Cardiac fibroblast (primary cell): ENCODE measurements at regions not wholly inside any gene's neighbourhood (a gene's known extent, or its start where the extent isn't known, plus 50 kb on each side); places are given as distances from the start of the nearest gene placed in this dataset.
"Not testable (repeated sequence)": the region's sequence is repeated elsewhere in the genome, so short reads cannot be mapped to it uniquely, and the experiment has no call there.

Experiments
- DNase-seq, 2 donors: peaks; one replicate each; pipeline versions ENCODE4 v3.0.0 to v3.0.0-alpha.2; 2010; ENCODE audit warnings: low read depth in 2 of 2
- H3K4me3 ChIP-seq, 2 donors: replicated peaks in 1 of 2; 1 replicate in 1 of 2; 2 replicates in 1 of 2; pipeline ENCODE4 v1.5.1; 2011; ENCODE audit warnings: low read depth in 2 of 2, low read length in 2 of 2, mild to moderate bottlenecking in 2 of 2, moderate library complexity in 1 of 2
- TF ChIP-seq, protein P1 (sequence below): IDR thresholded peaks from one replicate; pipeline ENCODE4 v1.5.1; 2011; ENCODE audit warnings: low read depth, mild to moderate bottlenecking, low read length, inconsistent platforms

DNA sequence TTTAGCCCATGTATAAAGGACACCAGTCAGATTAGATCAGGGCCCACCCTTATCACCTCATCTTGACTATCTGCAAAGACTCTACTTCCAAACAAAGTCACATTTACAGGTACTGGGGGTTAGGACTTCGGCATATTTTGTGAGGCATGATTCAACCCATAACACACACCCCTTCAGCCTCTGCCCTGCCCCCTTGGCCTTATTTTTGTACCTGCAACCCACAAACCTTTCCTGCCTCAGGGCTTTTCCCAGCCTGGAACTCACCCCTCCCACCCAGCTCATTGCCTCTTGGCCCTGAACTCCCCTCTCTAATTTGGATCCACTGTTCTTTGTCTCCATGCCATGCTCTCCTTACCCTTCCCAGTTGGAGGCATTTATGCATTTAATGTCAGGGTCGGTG lies 1116.9 kb downstream of the TBC1D22A start:
- no peak overlapping the region for H3K4me3 ChIP-seq
- TF ChIP-seq, protein P1, sequence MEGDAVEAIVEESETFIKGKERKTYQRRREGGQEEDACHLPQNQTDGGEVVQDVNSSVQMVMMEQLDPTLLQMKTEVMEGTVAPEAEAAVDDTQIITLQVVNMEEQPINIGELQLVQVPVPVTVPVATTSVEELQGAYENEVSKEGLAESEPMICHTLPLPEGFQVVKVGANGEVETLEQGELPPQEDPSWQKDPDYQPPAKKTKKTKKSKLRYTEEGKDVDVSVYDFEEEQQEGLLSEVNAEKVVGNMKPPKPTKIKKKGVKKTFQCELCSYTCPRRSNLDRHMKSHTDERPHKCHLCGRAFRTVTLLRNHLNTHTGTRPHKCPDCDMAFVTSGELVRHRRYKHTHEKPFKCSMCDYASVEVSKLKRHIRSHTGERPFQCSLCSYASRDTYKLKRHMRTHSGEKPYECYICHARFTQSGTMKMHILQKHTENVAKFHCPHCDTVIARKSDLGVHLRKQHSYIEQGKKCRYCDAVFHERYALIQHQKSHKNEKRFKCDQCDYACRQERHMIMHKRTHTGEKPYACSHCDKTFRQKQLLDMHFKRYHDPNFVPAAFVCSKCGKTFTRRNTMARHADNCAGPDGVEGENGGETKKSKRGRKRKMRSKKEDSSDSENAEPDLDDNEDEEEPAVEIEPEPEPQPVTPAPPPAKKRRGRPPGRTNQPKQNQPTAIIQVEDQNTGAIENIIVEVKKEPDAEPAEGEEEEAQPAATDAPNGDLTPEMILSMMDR = no peak
- DNase-seq = no peak

DNA sequence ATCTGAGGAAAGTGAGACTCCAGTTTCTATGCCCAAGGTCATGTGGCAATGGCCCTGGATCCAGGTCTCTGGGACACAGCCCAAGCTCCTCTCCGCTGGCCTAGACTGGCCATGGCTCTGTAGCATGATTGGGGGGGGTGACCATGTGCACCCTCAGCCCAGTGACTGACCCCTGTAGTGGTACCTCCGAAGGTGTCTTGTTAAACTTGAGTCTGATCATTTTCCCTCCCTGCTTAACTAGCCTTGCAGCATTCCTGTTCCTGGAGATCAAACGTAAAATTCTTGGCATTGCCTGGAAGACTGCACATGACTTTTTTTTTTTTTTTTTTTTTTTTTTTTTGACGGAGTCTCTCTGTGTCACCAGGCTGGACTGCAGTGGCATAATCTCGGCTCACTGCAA lies 1116.0 kb downstream of the TBC1D22A start:
- TF ChIP-seq, protein P1 = no peak
- no peak overlapping the region for H3K4me3 ChIP-seq
- no peak for DNase-seq

DNA sequence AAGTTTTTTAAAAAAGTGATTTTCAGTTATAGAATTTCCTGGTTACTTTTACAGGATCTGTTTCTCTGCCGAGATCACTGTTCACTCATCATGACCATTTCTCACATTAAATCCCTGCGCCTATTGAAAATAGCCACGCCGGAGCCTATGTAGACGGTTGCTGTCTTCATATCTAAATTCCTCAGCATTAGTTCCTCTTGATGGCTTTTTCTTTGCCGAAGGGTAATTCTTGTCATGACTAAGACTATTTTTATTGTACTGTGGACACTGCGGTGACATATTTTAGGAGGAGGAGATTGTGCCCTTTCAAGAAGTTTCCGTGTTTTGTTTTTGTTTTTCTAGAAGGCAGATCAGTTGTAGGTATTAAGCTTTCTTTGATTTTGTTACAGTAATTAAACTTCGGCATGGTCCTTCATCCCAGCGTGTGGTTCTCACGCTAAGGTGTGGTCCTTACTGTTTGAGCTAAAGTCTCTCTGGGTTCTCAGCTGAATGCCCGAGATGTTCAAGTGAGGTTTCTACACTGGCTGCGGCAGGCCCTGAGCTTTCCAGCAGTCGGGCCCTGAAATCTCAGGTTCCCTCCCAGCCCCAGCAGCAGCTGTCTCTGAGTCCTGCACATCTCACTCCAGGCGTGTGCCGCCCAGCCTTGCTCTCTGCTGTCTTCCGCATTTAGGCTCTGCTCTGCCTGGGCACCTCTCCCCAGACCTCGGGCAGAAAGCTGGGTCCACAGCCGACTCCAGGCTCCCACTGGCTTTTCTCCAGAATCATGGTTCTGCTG lies 1110.5 kb downstream of the TBC1D22A start:
- DNase-seq = no peak
- TF ChIP-seq, protein P1 = no peak
- H3K4me3 ChIP-seq = no peak overlapping the region

DNA sequence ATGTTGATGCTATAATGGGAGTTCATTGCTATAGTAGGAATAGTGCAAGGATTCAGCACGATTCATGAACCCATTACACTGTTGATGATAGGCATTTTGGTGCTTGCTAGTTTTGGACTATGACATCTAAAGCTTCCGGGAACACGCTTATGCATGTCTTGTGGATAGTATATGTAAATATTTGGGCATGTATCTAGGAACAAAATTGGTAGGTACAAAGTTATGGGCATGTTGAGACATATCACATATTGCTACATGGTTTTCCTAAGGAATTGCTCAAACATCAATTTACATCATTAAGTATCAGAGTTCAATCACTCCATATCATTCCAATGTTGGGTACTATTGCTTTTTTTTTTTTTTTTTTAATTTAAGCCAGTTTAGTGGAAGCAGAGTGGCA lies 1103.2 kb downstream of the TBC1D22A start:
- TF ChIP-seq, protein P1 = no peak
- DNase-seq = no peak

DNA sequence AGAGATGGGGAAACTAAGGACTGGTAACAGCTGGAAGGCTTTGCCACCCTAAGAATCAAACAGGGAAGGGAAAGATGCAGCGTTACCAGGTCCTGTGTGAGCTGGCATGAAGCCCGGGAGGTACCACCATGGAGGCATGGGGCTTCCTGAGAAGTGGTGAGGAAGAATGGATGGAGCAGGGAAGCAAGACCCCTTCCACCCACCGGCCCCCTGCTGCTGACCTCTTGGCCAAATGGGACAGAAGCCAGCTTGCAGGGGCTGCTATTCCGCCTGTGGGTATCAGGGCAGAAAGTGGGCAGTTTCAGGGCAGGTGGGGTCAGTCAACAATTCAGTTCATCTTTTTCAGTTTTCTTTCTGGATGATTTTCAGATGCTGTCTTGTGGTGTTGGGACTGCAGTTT lies 1099.9 kb downstream of the TBC1D22A start:
- no peak overlapping the region for H3K4me3 ChIP-seq
- no peak for DNase-seq
- TF ChIP-seq, protein P1 = no peak

More for the DNA sequence above, 1103.2 kb downstream of the TBC1D22A start:
- no peak overlapping the region for H3K4me3 ChIP-seq

DNA sequence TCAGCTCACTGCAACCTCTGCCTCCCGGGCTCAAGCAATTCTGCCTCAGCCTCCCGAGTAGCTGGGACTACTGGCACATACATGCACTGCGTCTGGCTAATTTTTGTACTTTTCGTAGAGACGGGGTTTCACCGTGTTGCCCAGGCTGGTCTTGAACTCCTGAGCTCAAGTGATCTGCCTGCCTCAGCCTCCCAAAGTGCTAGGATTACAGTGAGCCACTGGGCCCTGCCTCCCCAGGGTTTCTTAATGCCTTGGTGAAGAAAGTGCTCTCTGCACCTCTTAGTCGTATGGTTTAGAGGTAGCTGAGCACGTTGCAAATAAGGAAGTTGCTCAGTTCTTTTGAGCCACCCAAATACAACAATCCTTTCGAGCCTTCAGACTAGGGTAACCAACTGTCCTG lies 1098.5 kb downstream of the TBC1D22A start:
- not testable (repeated sequence) for H3K4me3 ChIP-seq, DNase-seq

DNA sequence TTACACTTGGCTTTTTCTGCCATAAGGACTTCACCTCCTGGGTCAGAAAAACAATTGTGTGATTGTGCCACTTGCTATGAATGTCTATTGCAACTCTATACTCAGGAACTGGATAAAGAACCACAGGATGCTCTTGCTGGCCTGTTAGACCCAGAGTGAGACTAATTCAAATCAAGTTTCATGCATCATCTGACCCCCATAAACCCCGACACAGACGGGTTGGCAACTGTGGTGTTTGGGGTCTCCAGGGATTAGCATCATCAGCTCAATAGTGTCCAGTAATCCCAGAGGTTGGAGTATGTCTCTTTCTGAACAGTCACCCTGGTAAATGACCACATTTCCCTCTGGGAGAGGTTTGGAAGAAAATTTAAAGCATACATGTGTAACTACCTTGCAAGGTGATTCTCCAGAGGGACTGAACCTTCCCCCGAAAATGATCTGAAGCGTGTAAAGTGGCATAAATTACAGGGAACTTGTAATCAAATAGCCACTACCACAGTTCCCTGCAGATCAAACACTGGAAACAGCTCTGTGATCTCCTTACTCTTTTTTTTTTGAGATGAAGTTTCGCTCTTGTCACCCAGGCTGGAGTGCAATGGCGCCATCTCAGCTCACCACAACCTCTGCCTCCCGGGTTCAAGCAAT lies 1097.6 kb downstream of the TBC1D22A start:
- DNase-seq = no peak
- no peak overlapping the region for H3K4me3 ChIP-seq
- TF ChIP-seq, protein P1 = no peak
